OCI-LY3 (cell line): ENCODE measurements at regions not wholly inside any gene's neighbourhood (a gene's known extent, or its start where the extent isn't known, plus 50 kb on each side); places are given as distances from the start of the nearest gene placed in this dataset.

Experiments
- EZH2phosphoT487 ChIP-seq: fragments of 200-600 bp; shearing (Covaris generic); IDR thresholded peaks from 2 replicates; pipeline ENCODE4 v1.6.1; 2018; ENCODE audit warnings: antibody characterized with exemption, mixed run types, low read depth
- TF ChIP-seq, protein P1 (sequence below): fragments of 200-600, 300-600 bp; sonication (generic); IDR thresholded peaks from 2 replicates; pipeline ENCODE4 v1.5.1; 2014; ENCODE audit warnings: antibody characterized with exemption, low read length, low read depth

DNA sequence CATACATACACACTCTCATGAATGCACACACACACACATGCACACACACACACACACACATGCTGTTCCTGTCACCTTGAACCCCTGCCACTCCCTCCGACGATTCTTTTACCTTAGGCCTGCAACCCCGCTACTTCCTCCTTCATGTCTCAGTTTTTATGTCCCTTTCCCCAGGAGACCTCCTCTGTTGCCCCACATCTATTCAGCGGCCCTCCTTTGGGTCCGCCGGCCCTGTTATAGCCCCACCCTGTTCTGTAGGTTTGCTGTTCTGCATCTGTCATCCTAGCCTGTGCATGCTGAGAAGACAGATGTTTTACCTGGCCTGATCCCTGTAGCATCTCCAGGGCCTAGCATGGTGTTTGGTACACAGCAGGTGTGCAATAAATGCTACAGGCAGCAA, 161.6 kb upstream of the PCBD1 start:
- TF ChIP-seq, protein P1, sequence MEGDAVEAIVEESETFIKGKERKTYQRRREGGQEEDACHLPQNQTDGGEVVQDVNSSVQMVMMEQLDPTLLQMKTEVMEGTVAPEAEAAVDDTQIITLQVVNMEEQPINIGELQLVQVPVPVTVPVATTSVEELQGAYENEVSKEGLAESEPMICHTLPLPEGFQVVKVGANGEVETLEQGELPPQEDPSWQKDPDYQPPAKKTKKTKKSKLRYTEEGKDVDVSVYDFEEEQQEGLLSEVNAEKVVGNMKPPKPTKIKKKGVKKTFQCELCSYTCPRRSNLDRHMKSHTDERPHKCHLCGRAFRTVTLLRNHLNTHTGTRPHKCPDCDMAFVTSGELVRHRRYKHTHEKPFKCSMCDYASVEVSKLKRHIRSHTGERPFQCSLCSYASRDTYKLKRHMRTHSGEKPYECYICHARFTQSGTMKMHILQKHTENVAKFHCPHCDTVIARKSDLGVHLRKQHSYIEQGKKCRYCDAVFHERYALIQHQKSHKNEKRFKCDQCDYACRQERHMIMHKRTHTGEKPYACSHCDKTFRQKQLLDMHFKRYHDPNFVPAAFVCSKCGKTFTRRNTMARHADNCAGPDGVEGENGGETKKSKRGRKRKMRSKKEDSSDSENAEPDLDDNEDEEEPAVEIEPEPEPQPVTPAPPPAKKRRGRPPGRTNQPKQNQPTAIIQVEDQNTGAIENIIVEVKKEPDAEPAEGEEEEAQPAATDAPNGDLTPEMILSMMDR: no peak
- TF ChIP-seq EZH2phosphoT487: no peak
